ENCODE measurements at regions not wholly inside any gene's neighbourhood (a gene's known extent, or its start where the extent isn't known, plus 50 kb on each side); places are given as distances from the start of the nearest gene placed in this dataset.
"Not testable (repeated sequence)": the region's sequence is repeated elsewhere in the genome, so short reads cannot be mapped to it uniquely, and the experiment has no call there.

GRCh38 chr16:79843145-79843544 lies 242.6 kb upstream of the MAF start:
- FAIRE-seq: no peak

GRCh38 chr16:79842197-79842596 lies 241.7 kb upstream of the MAF start:
- no peak for DNase-seq (ENCODE audit: low spot score)
- no peak for FAIRE-seq

More at GRCh38 chr16:79843145-79843544, 242.6 kb upstream of the MAF start:
- no peak for DNase-seq (ENCODE audit: low spot score)

- no peak for FAIRE-seq
- no peak for DNase-seq (ENCODE audit: low spot score)
These were observed 239.2 kb upstream of the MAF start for GRCh38 chr16:79839466-79840341.

GRCh38 chr16:79838496-79839259 lies 238.1 kb upstream of the MAF start:
- FAIRE-seq: no peak

GRCh38 chr16:79836144-79836543 lies 235.6 kb upstream of the MAF start:
- FAIRE-seq (no peak), DNase-seq (ENCODE audit: low spot score) (no peak)

More at GRCh38 chr16:79838496-79839259, 238.1 kb upstream of the MAF start:
- no peak for DNase-seq (ENCODE audit: low spot score)

GRCh38 chr16:79835194-79835593 lies 234.7 kb upstream of the MAF start:
- no peak for DNase-seq (ENCODE audit: low spot score)
- no peak for FAIRE-seq

- no peak for FAIRE-seq
- no peak for DNase-seq (ENCODE audit: low spot score)
These were observed 234.2 kb upstream of the MAF start for GRCh38 chr16:79834720-79835119.

GRCh38 chr16:79834003-79834402 lies 233.5 kb upstream of the MAF start:
- not testable (repeated sequence) for FAIRE-seq; DNase-seq (ENCODE audit: low spot score)

GRCh38 chr16:79833559-79833958 lies 233.0 kb upstream of the MAF start:
- no peak for FAIRE-seq

GRCh38 chr16:79826732-79827475 lies 226.4 kb upstream of the MAF start:
- FAIRE-seq (no peak), DNase-seq (ENCODE audit: low spot score) (no peak)

More at GRCh38 chr16:79833559-79833958, 233.0 kb upstream of the MAF start:
- no peak for DNase-seq (ENCODE audit: low spot score)

GRCh38 chr16:79825002-79825401 lies 224.5 kb upstream of the MAF start:
- no peak for DNase-seq (ENCODE audit: low spot score)
- no peak for FAIRE-seq

- DNase-seq (ENCODE audit: low spot score) (no peak), FAIRE-seq (no peak)
These were observed 223.1 kb upstream of the MAF start for GRCh38 chr16:79823639-79824038.

- DNase-seq (ENCODE audit: low spot score): no peak
- FAIRE-seq: no peak
These were observed 221.4 kb upstream of the MAF start for GRCh38 chr16:79821911-79822310.

GRCh38 chr16:79816081-79816497 lies 215.6 kb upstream of the MAF start:
- DNase-seq (ENCODE audit: low spot score): no peak

GRCh38 chr16:79815049-79815448 lies 214.5 kb upstream of the MAF start:
- no peak for FAIRE-seq
- no peak for DNase-seq (ENCODE audit: low spot score)

More at GRCh38 chr16:79816081-79816497, 215.6 kb upstream of the MAF start:
- FAIRE-seq: no peak

GRCh38 chr16:79814124-79814523 lies 213.6 kb upstream of the MAF start:
- FAIRE-seq (no peak), DNase-seq (ENCODE audit: low spot score) (no peak)

GRCh38 chr16:79811541-79811940 lies 211.0 kb upstream of the MAF start:
- FAIRE-seq: peak; percentile 35
- DNase-seq (ENCODE audit: low spot score): peak; percentile 39

GRCh38 chr16:79810449-79811189 lies 210.1 kb upstream of the MAF start:
- peak; percentile 67 for DNase-seq (ENCODE audit: low spot score)
- FAIRE-seq: no peak

- FAIRE-seq (no peak), DNase-seq (ENCODE audit: low spot score) (no peak)
These were observed 208.8 kb upstream of the MAF start for GRCh38 chr16:79809376-79809775.

GRCh38 chr16:79808731-79809130 lies 208.2 kb upstream of the MAF start:
- DNase-seq (ENCODE audit: low spot score) (no peak), FAIRE-seq (no peak)

GRCh38 chr16:79806757-79807156 lies 206.2 kb upstream of the MAF start:
- FAIRE-seq: no peak
- no peak for DNase-seq (ENCODE audit: low spot score)

Data from RCC 7860 (cell line).